Endodermal cell (in vitro differentiated cells): ENCODE measurements at regions not wholly inside any gene's neighbourhood (a gene's known extent, or its start where the extent isn't known, plus 50 kb on each side); places are given as distances from the start of the nearest gene placed in this dataset.

ENCODE experiments used
- DNase-seq: peaks from one replicate; pipeline ENCODE4 v3.0.0-alpha.2; 2017
- H3K27ac ChIP-seq: 2 replicates; pipeline ENCODE4 v1.5.1; 2013; ENCODE audit warnings: mild to moderate bottlenecking, low read depth, low read length, moderate library complexity
- H3K27me3 ChIP-seq: 2 replicates; pipeline ENCODE4 v1.6.1; 2013; ENCODE audit warnings: mild to moderate bottlenecking, low read length, moderate library complexity; ENCODE audit not compliant: insufficient read depth, control insufficient read depth, poor library complexity, severe bottlenecking
- H3K36me3 ChIP-seq: 2 replicates; pipeline ENCODE4 v1.7.0; 2013; ENCODE audit warnings: mild to moderate bottlenecking, low read length, moderate library complexity; ENCODE audit not compliant: control insufficient read depth, insufficient read depth
- H3K4me1 ChIP-seq: one replicate; pipeline ENCODE4 v1.7.0; 2013; ENCODE audit warnings: low read length; ENCODE audit not compliant: control insufficient read depth, insufficient read depth
- H3K4me3 ChIP-seq: 2 replicates; pipeline ENCODE4 v1.5.1; 2013; ENCODE audit warnings: mild to moderate bottlenecking, low read length, moderate library complexity
- H3K9ac ChIP-seq: 2 replicates; pipeline ENCODE4 v1.6.1; 2013; ENCODE audit warnings: mild to moderate bottlenecking, low read length, moderate library complexity; ENCODE audit not compliant: poor library complexity, severe bottlenecking; ENCODE audit errors: extremely low read depth
- H3K9me3 ChIP-seq: 2 replicates; pipeline ENCODE4 v1.6.1; 2013; ENCODE audit warnings: mild to moderate bottlenecking, low read length, moderate library complexity; ENCODE audit not compliant: control insufficient read depth
- H3K27ac Mint-ChIP-seq: 2 replicates; pipeline ENCODE4 v1.8.0; 2020; ENCODE audit warnings: mixed read lengths
- H3K27me3 Mint-ChIP-seq: 2 replicates; pipeline ENCODE4 v1.8.0; 2021; ENCODE audit warnings: mild to moderate bottlenecking, mixed read lengths; ENCODE audit not compliant: insufficient read depth
- H3K36me3 Mint-ChIP-seq: 2 replicates; pipeline ENCODE4 v1.8.0; 2020; ENCODE audit warnings: low read depth, mixed read lengths
- H3K4me1 Mint-ChIP-seq: 2 replicates; pipeline ENCODE4 v1.8.0; 2020; ENCODE audit warnings: mixed read lengths
- H3K4me3 Mint-ChIP-seq: 2 replicates; pipeline ENCODE4 v1.8.0; 2020; ENCODE audit warnings: mild to moderate bottlenecking, moderate library complexity, mixed read lengths
- H3K9me3 Mint-ChIP-seq: 2 replicates; pipeline ENCODE4 v1.8.0; 2020; ENCODE audit warnings: mild to moderate bottlenecking, mixed read lengths
- CTCF ChIP-seq: fragments of 200-600 bp; sonication (generic); conservative IDR thresholded peaks from 2 replicates; pipeline ENCODE4 v1.5.0; 2021; ENCODE audit warnings: antibody characterized with exemption, mild to moderate bottlenecking
- WGBS, 2 experiments: methylation state at CpG; one replicate each; pipeline versions ENCODE4 v1.1.5 to v1.1.7; 2013; ENCODE audit warnings: missing lambda C conversion rate in 2 of 2, mixed read lengths in 1 of 2; ENCODE audit not compliant: insufficient coverage in 1 of 2, insufficient read length in 1 of 2; 5-methylcytosine and 5-hydroxymethylcytosine counted together

GRCh38 chr6:169895000-169895759, 143.8 kb downstream of the ERMARD start:
- 89 to 92% methylated on average over 3 to 7 of the region's 7 CpGs for WGBS, 2 experiments
- no peak overlapping the region for H3K4me3 Mint-ChIP-seq
- Histone ChIP-seq H3K9ac (no peak overlapping the region), H3K9me3 (no peaks in the 10 kb centered on the region), H3K27ac (no peak overlapping the region), H3K27me3 (no peaks in the 10 kb centered on the region), H3K4me3 (no peak overlapping the region), H3K36me3 (no peaks in the 10 kb centered on the region), H3K4me1 (no peaks in the 10 kb centered on the region)
- H3K4me1 Mint-ChIP-seq, result peaks cover 5% of the 10 kb centered on the region
- peaks cover 6% of the 10 kb centered on the region for H3K9me3 Mint-ChIP-seq
- no peak for DNase-seq
- no peaks in the 10 kb centered on the region for H3K36me3 Mint-ChIP-seq
- peaks cover 10% of the 10 kb centered on the region for H3K27me3 Mint-ChIP-seq
- TF ChIP-seq CTCF, result no peak
- H3K27ac Mint-ChIP-seq, result no peak overlapping the region

GRCh38 chr6:169894377-169894960, 143.0 kb downstream of the ERMARD start:
- H3K4me3 ChIP-seq, result no peak overlapping the region
- H3K9me3 Mint-ChIP-seq, result peaks cover 6% of the 10 kb centered on the region
- no peak overlapping the region for H3K27ac Mint-ChIP-seq
- H3K4me1 ChIP-seq, result no peaks in the 10 kb centered on the region
- H3K36me3 ChIP-seq, result no peaks in the 10 kb centered on the region
- 94 to 95% methylated on average over 20 to 21 of the region's 21 CpGs for WGBS, 2 experiments
- peaks cover 3% of the 10 kb centered on the region for H3K4me1 Mint-ChIP-seq
- no peak overlapping the region for H3K9ac ChIP-seq
- H3K36me3 Mint-ChIP-seq, result no peaks in the 10 kb centered on the region
- no peak for DNase-seq
- H3K27me3 ChIP-seq, result no peaks in the 10 kb centered on the region
- no peak overlapping the region for H3K27ac ChIP-seq
- peaks cover 10% of the 10 kb centered on the region for H3K27me3 Mint-ChIP-seq
- H3K9me3 ChIP-seq, result no peaks in the 10 kb centered on the region
- H3K4me3 Mint-ChIP-seq, result no peak overlapping the region
- no peak for TF ChIP-seq CTCF

- H3K27ac Mint-ChIP-seq, result no peak overlapping the region
- WGBS, 2 experiments, result 85 to 89% methylated on average over 8 of the region's 8 CpGs
Measured at GRCh38 chr6:169893624-169894023, 142.2 kb downstream of the ERMARD start.

More at GRCh38 chr6:169893624-169894023, 142.2 kb downstream of the ERMARD start:
- H3K36me3 ChIP-seq, result no peaks in the 10 kb centered on the region
- H3K36me3 Mint-ChIP-seq, result no peaks in the 10 kb centered on the region
- H3K27me3 Mint-ChIP-seq, result peaks cover 10% of the 10 kb centered on the region
- no peaks in the 10 kb centered on the region for H3K9me3 ChIP-seq
- H3K9ac ChIP-seq, result no peak overlapping the region
- no peak overlapping the region for H3K27ac ChIP-seq
- H3K4me3 Mint-ChIP-seq, result no peak overlapping the region
- H3K9me3 Mint-ChIP-seq, result peaks cover 6% of the 10 kb centered on the region
- no peak for TF ChIP-seq CTCF
- H3K4me1 ChIP-seq, result no peaks in the 10 kb centered on the region
- H3K4me3 ChIP-seq, result no peak overlapping the region
- H3K27me3 ChIP-seq, result no peaks in the 10 kb centered on the region
- H3K4me1 Mint-ChIP-seq, result no peaks in the 10 kb centered on the region
- no peak for DNase-seq
